ENCODE measurements at regions not wholly inside any gene's neighbourhood (a gene's known extent, or its start where the extent isn't known, plus 50 kb on each side); places are given as distances from the start of the nearest gene placed in this dataset.

- Histone ChIP-seq H3K27me3 (no peaks in the 10 kb centered on the region), H3K27ac (peak overlapping the region in 1 of 2 donors; percentile 44), H3K4me3 (no peak overlapping the region), H3K9me3 (no peaks in the 10 kb centered on the region), H3K36me3 (no peaks in the 10 kb centered on the region), H3K4me1 (no peaks in the 10 kb centered on the region)
- intact Hi-C loops (cut with DNase I; ENCODE audit: low total_unique reads), result no loop called here
- DNase-seq, result no peak
- TF ChIP-seq POLR2A (IDR thresholded peaks at IDR 0.05), result no peak
- TF ChIP-seq CTCF (IDR thresholded peaks at IDR 0.05), result no peak
Observed at GRCh38 chrX:118198577-118198976, 82.0 kb upstream of the KLHL13 start.

GRCh38 chrX:118199997-118200396 lies 83.4 kb upstream of the KLHL13 start:
- H3K4me3 ChIP-seq, result no peak overlapping the region
- H3K27me3 ChIP-seq, result no peaks in the 10 kb centered on the region
- H3K36me3 ChIP-seq, result no peaks in the 10 kb centered on the region
- intact Hi-C loops (cut with DNase I; ENCODE audit: low total_unique reads), result no loop called here
- peak overlapping the region in 1 of 2 donors; percentile 15 for H3K27ac ChIP-seq
- no peaks in the 10 kb centered on the region for H3K4me1 ChIP-seq
- H3K9me3 ChIP-seq, result no peaks in the 10 kb centered on the region
- DNase-seq, result no peak
- no peak for TF ChIP-seq POLR2A (IDR thresholded peaks at IDR 0.05)
- no peak for TF ChIP-seq CTCF (IDR thresholded peaks at IDR 0.05)

- Histone ChIP-seq H3K9me3 (no peaks in the 10 kb centered on the region), H3K4me3 (no peak overlapping the region), H3K4me1 (no peaks in the 10 kb centered on the region), H3K27ac (no peak overlapping the region), H3K27me3 (no peaks in the 10 kb centered on the region), H3K36me3 (no peaks in the 10 kb centered on the region)
- intact Hi-C loops (cut with DNase I; ENCODE audit: low total_unique reads), result no loop called here
- TF ChIP-seq CTCF (IDR thresholded peaks at IDR 0.05) (no peak), POLR2A (IDR thresholded peaks at IDR 0.05) (no peak)
- DNase-seq, result no peak
Observed at GRCh38 chrX:118205421-118206395, 89.1 kb upstream of the KLHL13 start.

GRCh38 chrX:118207831-118208453 lies 91.3 kb upstream of the KLHL13 start:
- Histone ChIP-seq H3K27me3 (no peaks in the 10 kb centered on the region), H3K9me3 (no peaks in the 10 kb centered on the region), H3K4me1 (no peaks in the 10 kb centered on the region), H3K27ac (no peak overlapping the region), H3K36me3 (no peaks in the 10 kb centered on the region), H3K4me3 (no peak overlapping the region)
- DNase-seq, result no peak
- TF ChIP-seq CTCF (IDR thresholded peaks at IDR 0.05), result no peak
- no peak for TF ChIP-seq POLR2A (IDR thresholded peaks at IDR 0.05)
- intact Hi-C loops (cut with DNase I; ENCODE audit: low total_unique reads), result no loop called here

GRCh38 chrX:118208481-118208880 lies 91.9 kb upstream of the KLHL13 start:
- Histone ChIP-seq H3K27ac (no peak overlapping the region), H3K4me3 (no peak overlapping the region), H3K27me3 (no peaks in the 10 kb centered on the region), H3K36me3 (no peaks in the 10 kb centered on the region), H3K9me3 (no peaks in the 10 kb centered on the region), H3K4me1 (no peaks in the 10 kb centered on the region)
- DNase-seq, result no peak
- intact Hi-C loops (cut with DNase I; ENCODE audit: low total_unique reads), result no loop called here
- no peak for TF ChIP-seq CTCF (IDR thresholded peaks at IDR 0.05)
- no peak for TF ChIP-seq POLR2A (IDR thresholded peaks at IDR 0.05)

Measured in uterus (tissue), 3 donors.